ENCODE measurements at regions not wholly inside any gene's neighbourhood (a gene's known extent, or its start where the extent isn't known, plus 50 kb on each side); places are given as distances from the start of the nearest gene placed in this dataset.

DNA sequence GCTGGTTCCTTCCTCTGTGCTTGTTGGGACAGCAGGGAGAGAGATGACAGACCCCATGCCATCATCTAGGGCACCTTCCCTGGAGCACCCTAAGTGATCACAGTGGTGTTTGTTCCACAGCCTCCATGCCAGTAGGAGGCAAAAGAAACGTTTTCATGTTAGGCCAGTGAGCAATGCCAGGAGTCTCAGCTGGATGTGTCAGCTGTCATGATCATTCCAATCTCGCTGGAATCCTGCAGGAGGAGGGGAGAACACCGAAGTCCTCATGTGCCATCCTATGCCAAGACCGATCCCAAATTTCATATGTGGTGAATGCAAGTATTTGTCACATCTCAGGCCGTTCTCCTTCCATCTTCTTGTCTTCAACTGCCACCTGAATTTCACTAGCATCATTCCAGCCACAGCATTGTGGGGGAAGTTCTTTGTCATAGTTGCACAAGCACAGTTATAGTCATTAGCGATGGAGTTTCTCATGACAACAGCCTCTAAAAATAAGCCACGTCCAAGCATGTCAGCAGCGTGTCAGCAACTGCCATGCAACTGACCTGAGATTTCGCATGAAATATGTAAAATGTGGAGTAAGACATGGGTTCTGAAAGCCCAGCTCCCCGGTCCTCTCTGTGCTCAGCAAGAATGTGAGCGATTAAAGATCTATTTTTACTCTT, 97.2 kb upstream of the DNAH5 start:
- POLR2A ChIA-PET: no interaction called here

DNA sequence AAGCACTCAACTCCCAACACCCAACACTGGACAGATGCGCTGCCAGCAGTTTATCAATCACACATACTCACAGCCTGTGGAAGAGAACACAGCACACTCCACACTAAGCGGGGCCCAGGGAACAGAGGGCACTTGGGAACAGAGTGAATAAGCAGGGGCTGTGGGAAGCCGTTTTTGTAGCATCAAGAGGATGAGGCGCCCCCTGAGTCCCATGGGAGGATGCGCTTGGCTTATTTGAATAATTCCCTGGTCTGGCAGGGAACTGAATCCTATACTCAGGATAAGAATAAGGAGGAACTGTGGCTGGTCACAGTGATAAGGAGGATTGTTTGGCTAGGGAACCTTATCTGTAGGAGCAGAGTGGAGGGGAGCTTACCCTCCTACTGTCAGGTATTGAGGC, 96.1 kb upstream of the DNAH5 start:
- no peaks in the 10 kb centered on the region for H3K36me3 Mint-ChIP-seq (ENCODE audit: low read depth)
- H3K9me3 Mint-ChIP-seq: no peaks in the 10 kb centered on the region
- peaks cover 1% of the 10 kb centered on the region for H3K27me3 Mint-ChIP-seq

More for the DNA sequence above, 97.2 kb upstream of the DNAH5 start:
- Mint-ChIP-seq H3K9me3 (no peaks in the 10 kb centered on the region), H3K4me1 (no peaks in the 10 kb centered on the region), H3K27ac (no peak overlapping the region), H3K4me3 (no peak overlapping the region), H3K36me3 (ENCODE audit: low read depth) (no peaks in the 10 kb centered on the region), H3K27me3 (no peaks in the 10 kb centered on the region)
- CTCF ChIA-PET: no interaction called here
- DNase-seq: no peak

DNA sequence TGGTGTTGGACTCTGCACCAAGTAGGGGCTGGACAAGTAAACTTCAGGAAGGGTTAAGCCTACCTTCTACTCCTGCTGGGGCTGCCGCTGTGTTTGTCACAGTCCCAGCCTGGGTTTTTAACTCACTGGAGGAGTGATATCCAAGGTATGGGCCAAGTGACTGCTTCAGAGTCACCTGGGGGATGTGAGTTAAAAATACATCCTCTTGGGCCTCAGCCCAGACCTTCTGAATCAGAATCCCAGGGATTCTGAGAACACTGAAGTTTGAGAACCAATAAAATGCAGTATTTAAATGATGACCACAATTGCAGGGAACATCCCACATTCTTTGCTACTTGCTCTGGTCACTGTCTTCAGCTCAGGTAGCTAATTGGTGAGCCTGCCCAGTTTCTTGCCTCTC, 95.1 kb upstream of the DNAH5 start:
- no peak overlapping the region for H3K4me3 Mint-ChIP-seq
- H3K4me1 Mint-ChIP-seq: no peaks in the 10 kb centered on the region
- no peaks in the 10 kb centered on the region for H3K9me3 Mint-ChIP-seq
- no peak overlapping the region for H3K27ac Mint-ChIP-seq
- peaks cover 2% of the 10 kb centered on the region for H3K27me3 Mint-ChIP-seq
- no peaks in the 10 kb centered on the region for H3K36me3 Mint-ChIP-seq (ENCODE audit: low read depth)
- CTCF ChIA-PET: no interaction called here
- POLR2A ChIA-PET: no interaction called here
- no peak for DNase-seq

More for the DNA sequence above, 96.1 kb upstream of the DNAH5 start:
- Mint-ChIP-seq H3K27ac (no peak overlapping the region), H3K4me1 (no peaks in the 10 kb centered on the region), H3K4me3 (no peak overlapping the region)
- ChIA-PET POLR2A (no interaction called here), CTCF (no interaction called here)
- DNase-seq: no peak

DNA sequence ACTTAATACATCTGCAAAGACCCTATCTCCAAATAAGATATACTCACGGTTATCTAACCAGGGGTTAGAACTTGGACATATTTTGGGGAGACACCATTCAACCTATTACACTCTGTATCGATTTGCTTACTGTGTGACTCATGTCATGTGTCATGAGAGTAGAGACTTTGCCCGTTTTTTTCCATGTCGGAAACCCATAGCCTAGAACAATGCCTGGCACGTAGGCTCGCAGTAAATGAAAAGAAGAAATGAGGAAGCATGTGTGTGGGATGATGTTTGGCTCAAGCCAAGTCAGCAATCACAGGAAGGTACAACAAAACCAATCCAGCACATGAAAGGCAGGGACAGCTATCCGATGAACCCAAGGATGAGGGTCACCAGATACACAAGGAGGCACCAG, 94.6 kb upstream of the DNAH5 start:
- Mint-ChIP-seq H3K4me3 (no peak overlapping the region), H3K9me3 (no peaks in the 10 kb centered on the region), H3K36me3 (ENCODE audit: low read depth) (no peaks in the 10 kb centered on the region), H3K27me3 (peaks cover 5% of the 10 kb centered on the region), H3K27ac (no peak overlapping the region), H3K4me1 (no peaks in the 10 kb centered on the region)
- ChIA-PET CTCF (no interaction called here), POLR2A (no interaction called here)
- no peak for DNase-seq

DNA sequence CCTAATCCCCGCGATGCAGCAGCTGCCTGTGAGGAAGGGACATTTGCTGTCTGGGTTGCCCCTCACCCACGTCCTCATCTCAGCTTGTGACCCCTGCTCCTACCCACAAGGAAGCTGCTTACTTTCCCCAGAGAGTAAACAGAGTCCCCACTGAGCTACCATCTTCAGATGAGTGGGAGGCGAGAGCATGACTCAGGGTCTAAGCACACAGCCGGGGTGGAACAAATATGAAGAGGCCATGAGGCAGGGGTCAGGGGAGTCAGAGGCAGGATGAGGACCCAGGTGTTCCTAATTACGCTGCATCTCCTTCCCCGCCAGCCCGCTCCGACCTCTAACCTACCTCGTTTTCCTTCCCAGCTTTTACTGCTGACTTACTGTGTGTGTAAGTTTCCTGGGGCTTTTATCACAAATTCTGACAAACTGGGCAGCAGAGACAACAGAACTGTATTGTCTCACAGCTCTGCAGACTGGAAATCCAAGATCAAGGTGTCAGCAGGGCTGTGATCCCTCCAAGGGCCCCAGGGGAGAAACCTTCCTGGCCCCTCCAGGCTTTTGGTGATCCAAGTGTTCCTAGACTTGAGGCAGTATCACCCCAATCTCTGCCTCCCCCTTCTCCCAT, 94.0 kb upstream of the DNAH5 start:
- DNase-seq: no peak
- Mint-ChIP-seq H3K4me1 (no peaks in the 10 kb centered on the region), H3K4me3 (no peak overlapping the region), H3K27ac (no peak overlapping the region), H3K9me3 (no peaks in the 10 kb centered on the region), H3K36me3 (ENCODE audit: low read depth) (no peaks in the 10 kb centered on the region), H3K27me3 (peaks cover 5% of the 10 kb centered on the region)
- ChIA-PET POLR2A (interaction anchor here (0.7 kb wide), 1 partner anchor 33 kb away, joined by 5 read pairs; no protein-coding TSS in a partner anchor), CTCF (no interaction called here)

DNA sequence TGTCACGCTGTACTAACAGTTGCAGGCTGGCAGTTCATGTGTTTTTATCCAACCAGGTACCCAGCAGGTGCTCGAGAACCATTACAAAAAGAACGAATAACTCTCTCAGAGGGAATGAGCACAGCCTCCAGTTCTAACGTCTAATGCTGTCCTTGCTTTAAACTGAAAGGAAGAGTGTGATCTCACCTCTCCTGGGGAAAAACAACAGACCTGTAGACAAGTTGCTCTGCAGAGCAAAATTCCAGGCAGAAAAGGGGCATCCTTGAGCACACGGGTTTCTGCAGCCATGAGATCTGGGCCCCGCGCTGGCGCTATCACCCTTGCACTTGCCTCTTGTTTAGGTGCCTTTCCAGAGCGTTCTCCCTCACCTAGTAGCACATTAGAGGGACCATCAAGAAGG, 92.5 kb upstream of the DNAH5 start:
- Mint-ChIP-seq H3K9me3 (no peaks in the 10 kb centered on the region), H3K36me3 (ENCODE audit: low read depth) (no peaks in the 10 kb centered on the region), H3K27me3 (peaks cover 5% of the 10 kb centered on the region), H3K27ac (no peak overlapping the region), H3K4me3 (no peak overlapping the region), H3K4me1 (no peaks in the 10 kb centered on the region)
- ChIA-PET CTCF (no interaction called here), POLR2A (no interaction called here)
- DNase-seq: no peak

DNA sequence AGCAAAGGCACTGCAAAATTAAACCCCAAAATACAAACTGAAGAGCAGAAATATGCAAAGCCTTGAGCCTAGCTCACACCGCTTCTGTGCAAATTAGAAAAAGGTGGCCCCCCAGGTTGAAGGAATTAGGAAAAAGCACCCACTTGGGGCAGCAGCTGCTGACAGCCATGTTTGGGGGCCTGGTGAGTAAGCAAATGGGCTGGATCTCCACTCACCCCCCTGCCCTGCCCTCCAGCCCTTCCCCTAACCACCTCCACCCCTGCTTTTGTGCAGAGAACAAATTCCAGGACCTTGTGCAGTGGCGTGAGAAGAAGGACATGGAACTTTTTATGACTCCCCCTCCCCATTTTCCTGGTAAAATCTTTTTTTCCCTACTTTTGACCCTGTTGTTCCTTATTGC, 92.0 kb upstream of the DNAH5 start:
- no peak for DNase-seq
- POLR2A ChIA-PET: no interaction called here
- CTCF ChIA-PET: no interaction called here
- H3K27me3 Mint-ChIP-seq: peaks cover 5% of the 10 kb centered on the region
- no peaks in the 10 kb centered on the region for H3K4me1 Mint-ChIP-seq
- no peaks in the 10 kb centered on the region for H3K9me3 Mint-ChIP-seq
- no peak overlapping the region for H3K27ac Mint-ChIP-seq
- no peak overlapping the region for H3K4me3 Mint-ChIP-seq
- no peaks in the 10 kb centered on the region for H3K36me3 Mint-ChIP-seq (ENCODE audit: low read depth)

DNA sequence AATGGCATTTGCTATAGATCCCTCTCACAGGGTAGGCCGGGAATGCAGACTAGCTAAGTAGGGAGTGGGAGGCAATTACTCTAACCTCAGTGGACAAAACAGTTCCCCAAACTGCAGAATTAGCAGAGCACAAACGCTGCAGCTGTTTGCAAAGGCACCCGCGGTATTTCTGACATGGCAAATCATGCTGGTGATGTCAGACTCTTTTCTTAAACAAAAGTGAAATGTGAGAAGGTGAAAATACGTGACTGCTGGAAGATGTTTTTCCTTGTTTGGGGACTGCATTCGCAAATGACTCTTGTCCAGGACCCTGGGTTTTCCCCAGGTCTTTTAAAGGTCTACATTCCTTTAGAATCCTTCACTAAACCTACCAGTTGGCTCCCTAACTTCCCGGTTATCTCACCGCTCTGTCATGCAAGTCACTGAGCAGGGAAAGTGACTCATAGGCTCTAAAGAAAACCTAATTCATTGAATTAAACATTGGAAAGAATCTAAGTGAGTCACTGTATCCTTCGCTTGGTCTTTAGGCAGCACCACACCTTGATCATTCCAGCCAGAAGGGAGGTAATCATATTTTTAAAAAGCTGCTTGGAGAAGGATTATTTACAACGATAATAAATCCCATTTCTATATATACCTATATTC, 91.5 kb upstream of the DNAH5 start:
- Mint-ChIP-seq H3K4me3 (no peak overlapping the region), H3K4me1 (no peaks in the 10 kb centered on the region), H3K27ac (no peak overlapping the region), H3K9me3 (no peaks in the 10 kb centered on the region), H3K36me3 (ENCODE audit: low read depth) (no peaks in the 10 kb centered on the region), H3K27me3 (peaks cover 5% of the 10 kb centered on the region)
- CTCF ChIA-PET: no interaction called here
- POLR2A ChIA-PET: no interaction called here
- no peak for DNase-seq

DNA sequence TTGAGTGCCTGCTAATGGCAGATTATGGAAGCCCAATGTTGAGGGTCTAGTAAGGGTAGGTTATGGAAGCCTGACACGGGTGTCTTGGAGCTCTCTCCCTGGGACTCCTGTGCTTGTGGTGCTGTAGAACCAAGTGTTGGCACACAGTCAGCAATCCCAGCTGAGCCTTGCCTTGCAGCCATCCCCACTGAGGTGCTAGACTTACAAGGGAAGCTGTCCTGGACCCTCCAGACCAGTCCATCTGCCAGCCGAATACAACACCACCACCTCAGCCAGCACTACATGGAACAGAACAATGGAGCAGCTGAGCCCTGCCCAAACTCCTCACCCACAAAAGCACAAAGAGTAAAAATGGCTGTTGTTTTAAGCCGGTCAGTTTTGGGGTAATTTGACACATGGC, 90.5 kb upstream of the DNAH5 start:
- Mint-ChIP-seq H3K4me1 (no peaks in the 10 kb centered on the region), H3K27ac (no peak overlapping the region), H3K36me3 (ENCODE audit: low read depth) (no peaks in the 10 kb centered on the region), H3K27me3 (peaks cover 5% of the 10 kb centered on the region), H3K4me3 (no peak overlapping the region), H3K9me3 (no peaks in the 10 kb centered on the region)
- CTCF ChIA-PET: no interaction called here
- no peak for DNase-seq
- POLR2A ChIA-PET: no interaction called here

DNA sequence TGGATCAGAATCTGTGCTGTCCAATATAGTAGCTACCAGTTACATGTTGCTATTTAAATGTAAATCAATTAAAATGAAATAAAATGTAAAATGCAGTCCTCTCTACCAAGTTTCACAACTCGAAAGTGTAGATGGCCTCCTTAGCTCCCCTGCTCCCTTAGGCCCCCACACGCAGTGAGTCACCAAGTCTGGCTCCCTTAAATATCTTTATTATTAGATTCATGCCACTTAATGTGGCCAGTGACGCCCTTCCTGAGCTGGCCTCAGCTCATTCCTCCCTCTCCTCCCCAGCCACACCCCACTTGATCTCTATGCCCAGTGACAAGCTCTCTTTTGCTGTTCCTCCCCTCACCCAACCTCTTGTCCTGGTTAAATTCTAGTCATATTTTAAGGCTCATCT, 88.4 kb upstream of the DNAH5 start:
- H3K27me3 Mint-ChIP-seq: peaks cover 5% of the 10 kb centered on the region
- ChIA-PET CTCF (no interaction called here), POLR2A (no interaction called here)
- H3K27ac Mint-ChIP-seq: no peak overlapping the region
- no peaks in the 10 kb centered on the region for H3K4me1 Mint-ChIP-seq
- DNase-seq: no peak
- no peaks in the 10 kb centered on the region for H3K9me3 Mint-ChIP-seq
- no peaks in the 10 kb centered on the region for H3K36me3 Mint-ChIP-seq (ENCODE audit: low read depth)
- no peak overlapping the region for H3K4me3 Mint-ChIP-seq

DNA sequence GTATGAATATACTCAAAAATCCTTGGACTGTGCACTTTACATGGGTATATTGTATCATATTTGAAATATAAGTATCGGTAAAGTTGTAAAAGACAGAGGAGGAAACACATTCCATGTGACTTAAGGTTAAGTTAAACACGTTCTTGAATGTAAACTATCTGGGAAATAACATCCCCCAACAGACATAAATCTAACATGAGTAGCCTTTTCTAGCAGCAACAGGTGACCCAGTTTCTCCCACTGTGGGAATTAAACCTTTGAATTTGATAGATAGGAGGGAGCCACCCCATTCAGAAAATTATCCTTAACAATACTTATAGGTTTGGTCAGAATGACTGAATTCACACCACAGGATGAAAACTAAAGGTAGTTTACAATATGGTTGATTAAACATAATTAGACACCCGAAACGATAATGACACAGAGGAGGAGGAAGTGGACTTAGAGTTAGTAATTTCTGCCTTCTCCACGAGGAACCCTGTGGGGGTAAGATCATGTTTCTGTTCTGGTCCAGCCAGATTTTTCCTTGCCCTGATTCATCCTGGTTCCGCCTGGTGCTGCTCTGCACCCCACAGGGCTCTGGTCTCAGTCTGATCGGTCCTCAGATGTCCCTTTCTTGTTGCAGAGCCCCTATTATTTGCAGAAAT, 84.6 kb upstream of the DNAH5 start:
- CTCF ChIA-PET: no interaction called here
- Mint-ChIP-seq H3K27ac (no peak overlapping the region), H3K36me3 (ENCODE audit: low read depth) (no peaks in the 10 kb centered on the region), H3K4me3 (no peak overlapping the region), H3K27me3 (no peaks in the 10 kb centered on the region), H3K9me3 (no peaks in the 10 kb centered on the region), H3K4me1 (no peaks in the 10 kb centered on the region)
- no peak for DNase-seq
- POLR2A ChIA-PET: no interaction called here

DNA sequence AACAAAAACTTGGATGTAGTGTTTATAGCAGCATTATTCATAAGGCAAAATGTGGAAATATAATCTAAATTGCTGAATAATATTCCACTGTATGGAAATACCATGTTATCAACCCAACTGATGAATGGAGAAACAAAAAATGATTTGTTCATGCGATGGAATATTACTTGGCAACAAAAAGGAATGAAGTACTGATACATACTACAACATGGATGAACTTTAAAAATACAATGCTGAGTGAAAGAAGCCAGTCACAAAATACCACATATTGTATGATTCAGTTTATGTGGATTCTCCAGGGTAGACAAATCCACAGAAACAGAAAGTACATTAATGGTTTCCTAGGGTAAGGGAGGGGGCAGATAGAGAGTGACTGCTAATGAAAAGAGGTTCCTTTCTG, 83.7 kb upstream of the DNAH5 start:
- H3K27ac Mint-ChIP-seq: no peak overlapping the region

DNA sequence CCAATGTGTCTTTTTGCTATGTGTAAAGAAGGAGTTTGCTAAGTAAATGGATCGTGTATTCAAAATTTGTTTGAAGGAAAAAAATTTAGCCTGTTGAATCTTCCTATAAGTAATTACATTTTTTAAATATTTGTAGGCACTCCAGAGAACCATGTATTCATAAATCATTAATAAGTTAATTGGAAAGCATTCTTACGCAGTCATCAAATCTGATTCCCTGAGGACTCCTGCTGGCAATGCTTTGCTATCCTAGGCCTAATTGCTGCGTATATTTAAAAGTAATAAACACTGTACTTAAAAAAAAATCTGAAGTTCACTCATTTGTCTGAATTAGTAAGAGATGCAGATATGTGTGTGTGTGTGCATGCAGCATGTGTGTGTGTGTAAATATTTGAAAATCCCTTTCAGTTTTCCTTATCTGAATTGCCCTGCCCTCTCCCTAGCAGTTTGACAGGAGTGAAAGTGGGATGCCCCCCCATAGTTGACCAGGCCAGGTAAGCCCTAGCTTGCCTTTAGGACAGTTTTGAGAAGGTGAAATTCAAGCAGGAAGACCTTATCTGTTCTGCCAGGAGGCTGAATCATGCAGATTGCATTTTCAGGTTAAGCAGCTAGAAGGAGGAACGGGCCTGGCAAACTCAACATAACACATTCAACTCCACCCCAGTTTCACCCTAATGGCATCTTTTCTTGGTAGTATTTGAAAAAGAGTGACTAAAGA, 81.2 kb upstream of the DNAH5 start:
- ChIA-PET POLR2A (no interaction called here), CTCF (no interaction called here)
- Mint-ChIP-seq H3K9me3 (no peaks in the 10 kb centered on the region), H3K4me3 (no peak overlapping the region), H3K27ac (no peak overlapping the region), H3K27me3 (no peaks in the 10 kb centered on the region), H3K4me1 (no peaks in the 10 kb centered on the region), H3K36me3 (ENCODE audit: low read depth) (no peaks in the 10 kb centered on the region)
- no peak for DNase-seq

More for the DNA sequence above, 83.7 kb upstream of the DNAH5 start:
- DNase-seq: no peak
- Mint-ChIP-seq H3K27me3 (no peaks in the 10 kb centered on the region), H3K4me1 (no peaks in the 10 kb centered on the region), H3K4me3 (no peak overlapping the region), H3K9me3 (no peaks in the 10 kb centered on the region), H3K36me3 (ENCODE audit: low read depth) (no peaks in the 10 kb centered on the region)
- CTCF ChIA-PET: no interaction called here
- POLR2A ChIA-PET: no interaction called here
